Endodermal cell (in vitro differentiated cells): ENCODE measurements at regions not wholly inside any gene's neighbourhood (a gene's known extent, or its start where the extent isn't known, plus 50 kb on each side); places are given as distances from the start of the nearest gene placed in this dataset.
A peak's percentile ranks its signal among the peaks of the same experiment; 100 is the strongest.

Source experiments
- DNase-seq: peaks from one replicate; pipeline ENCODE4 v3.0.0-alpha.2; 2017
- H3K27ac ChIP-seq: 2 replicates; pipeline ENCODE4 v1.5.1; 2013; ENCODE audit warnings: mild to moderate bottlenecking, low read depth, low read length, moderate library complexity
- H3K27me3 ChIP-seq: 2 replicates; pipeline ENCODE4 v1.6.1; 2013; ENCODE audit warnings: mild to moderate bottlenecking, low read length, moderate library complexity; ENCODE audit not compliant: insufficient read depth, control insufficient read depth, poor library complexity, severe bottlenecking
- H3K36me3 ChIP-seq: 2 replicates; pipeline ENCODE4 v1.7.0; 2013; ENCODE audit warnings: mild to moderate bottlenecking, low read length, moderate library complexity; ENCODE audit not compliant: control insufficient read depth, insufficient read depth
- H3K4me1 ChIP-seq: one replicate; pipeline ENCODE4 v1.7.0; 2013; ENCODE audit warnings: low read length; ENCODE audit not compliant: control insufficient read depth, insufficient read depth
- H3K4me3 ChIP-seq: 2 replicates; pipeline ENCODE4 v1.5.1; 2013; ENCODE audit warnings: mild to moderate bottlenecking, low read length, moderate library complexity
- H3K9ac ChIP-seq: 2 replicates; pipeline ENCODE4 v1.6.1; 2013; ENCODE audit warnings: mild to moderate bottlenecking, low read length, moderate library complexity; ENCODE audit not compliant: poor library complexity, severe bottlenecking; ENCODE audit errors: extremely low read depth
- H3K9me3 ChIP-seq: 2 replicates; pipeline ENCODE4 v1.6.1; 2013; ENCODE audit warnings: mild to moderate bottlenecking, low read length, moderate library complexity; ENCODE audit not compliant: control insufficient read depth
- H3K27ac Mint-ChIP-seq: 2 replicates; pipeline ENCODE4 v1.8.0; 2020; ENCODE audit warnings: mixed read lengths
- H3K27me3 Mint-ChIP-seq: 2 replicates; pipeline ENCODE4 v1.8.0; 2021; ENCODE audit warnings: mild to moderate bottlenecking, mixed read lengths; ENCODE audit not compliant: insufficient read depth
- H3K36me3 Mint-ChIP-seq: 2 replicates; pipeline ENCODE4 v1.8.0; 2020; ENCODE audit warnings: low read depth, mixed read lengths
- H3K4me1 Mint-ChIP-seq: 2 replicates; pipeline ENCODE4 v1.8.0; 2020; ENCODE audit warnings: mixed read lengths
- H3K4me3 Mint-ChIP-seq: 2 replicates; pipeline ENCODE4 v1.8.0; 2020; ENCODE audit warnings: mild to moderate bottlenecking, moderate library complexity, mixed read lengths
- H3K9me3 Mint-ChIP-seq: 2 replicates; pipeline ENCODE4 v1.8.0; 2020; ENCODE audit warnings: mild to moderate bottlenecking, mixed read lengths
- CTCF ChIP-seq: fragments of 200-600 bp; sonication (generic); conservative IDR thresholded peaks from 2 replicates; pipeline ENCODE4 v1.5.0; 2021; ENCODE audit warnings: antibody characterized with exemption, mild to moderate bottlenecking
- WGBS, 2 experiments: methylation state at CpG; one replicate each; pipeline versions ENCODE4 v1.1.5 to v1.1.7; 2013; ENCODE audit warnings: missing lambda C conversion rate in 2 of 2, mixed read lengths in 1 of 2; ENCODE audit not compliant: insufficient coverage in 1 of 2, insufficient read length in 1 of 2; 5-methylcytosine and 5-hydroxymethylcytosine counted together

- Mint-ChIP-seq H3K27ac (no peak overlapping the region), H3K27me3 (no peaks in the 10 kb centered on the region), H3K4me1 (no peaks in the 10 kb centered on the region), H3K9me3 (no peaks in the 10 kb centered on the region), H3K36me3 (no peaks in the 10 kb centered on the region), H3K4me3 (no peak overlapping the region)
- H3K4me3 ChIP-seq: no peak overlapping the region
- no peaks in the 10 kb centered on the region for H3K36me3 ChIP-seq
- H3K4me1 ChIP-seq: no peaks in the 10 kb centered on the region
- no peaks in the 10 kb centered on the region for H3K27me3 ChIP-seq
- H3K9ac ChIP-seq: no peak overlapping the region
- H3K9me3 ChIP-seq: no peaks in the 10 kb centered on the region
- WGBS, 2 experiments: 95 to 96% methylated on average over 3 of the region's 3 CpGs
- no peak overlapping the region for H3K27ac ChIP-seq
- DNase-seq: no peak
- TF ChIP-seq CTCF: no peak
Observed at GRCh38 chr2:4049463-4049862, 346.1 kb downstream of the DCDC2C start.

GRCh38 chr2:4053769-4054493, 350.6 kb downstream of the DCDC2C start:
- Histone ChIP-seq H3K4me1 (no peaks in the 10 kb centered on the region), H3K9ac (no peak overlapping the region), H3K27me3 (no peaks in the 10 kb centered on the region), H3K4me3 (no peak overlapping the region), H3K9me3 (no peaks in the 10 kb centered on the region), H3K36me3 (no peaks in the 10 kb centered on the region), H3K27ac (no peak overlapping the region)
- Mint-ChIP-seq H3K36me3 (no peaks in the 10 kb centered on the region), H3K4me1 (no peaks in the 10 kb centered on the region), H3K27me3 (no peaks in the 10 kb centered on the region), H3K4me3 (no peak overlapping the region), H3K27ac (no peak overlapping the region), H3K9me3 (peaks cover 10% of the 10 kb centered on the region)
- 82 to 100% methylated on average over 2 to 7 of the region's 7 CpGs for WGBS, 2 experiments
- DNase-seq: no peak
- peak; percentile 20 for TF ChIP-seq CTCF

- Histone ChIP-seq H3K4me1 (no peaks in the 10 kb centered on the region), H3K9ac (no peak overlapping the region), H3K9me3 (no peaks in the 10 kb centered on the region), H3K4me3 (no peak overlapping the region), H3K27me3 (no peaks in the 10 kb centered on the region), H3K36me3 (no peaks in the 10 kb centered on the region), H3K27ac (no peak overlapping the region)
- no peak for TF ChIP-seq CTCF
- Mint-ChIP-seq H3K4me3 (no peak overlapping the region), H3K9me3 (no peaks in the 10 kb centered on the region), H3K36me3 (no peaks in the 10 kb centered on the region), H3K27me3 (no peaks in the 10 kb centered on the region), H3K4me1 (peaks cover 8% of the 10 kb centered on the region), H3K27ac (no peak overlapping the region)
- no peak for DNase-seq
- WGBS, 2 experiments: 68 to 100% methylated on average over 1 to 4 of the region's 4 CpGs
Observed at GRCh38 chr2:4066217-4066616, 362.8 kb downstream of the DCDC2C start.
